ENCODE measurements at regions not wholly inside any gene's neighbourhood (a gene's known extent, or its start where the extent isn't known, plus 50 kb on each side); places are given as distances from the start of the nearest gene placed in this dataset.

GRCh38 chr7:12884033-12884432 lies 196.6 kb downstream of the ARL4A start:
- TF ChIP-seq EZH2 (IDR thresholded peaks at IDR 0.05; ENCODE audit: borderline replicate concordance, low read depth, low read length, severe bottlenecking) (no peak), CTCF (IDR thresholded peaks at IDR 0.05; ENCODE audit: borderline replicate concordance, extremely low read depth, low read length, poor library complexity, severe bottlenecking) (no peak)

Data from DND-41 (cell line).